ACHN (cell line): ENCODE measurements at regions not wholly inside any gene's neighbourhood (a gene's known extent, or its start where the extent isn't known, plus 50 kb on each side); places are given as distances from the start of the nearest gene placed in this dataset.
"Not testable (repeated sequence)": the region's sequence is repeated elsewhere in the genome, so short reads cannot be mapped to it uniquely, and the experiment has no call there.

ENCODE experiments used
- DNase-seq: peaks from one replicate; pipeline ENCODE4 v3.0.0-alpha.2; 2015
- in situ Hi-C: cut with HindIII; loops from 2 replicates; pipeline ENCODE4 v1.10.0; 2017; ENCODE audit warnings: low sequenced_read_pairs, low pct_ligation_motif_present, low pct_unique_long_range_greater_than_20kb

GRCh38 chr5:174459832-174460448 lies 264.4 kb upstream of the MSX2 start:
- DNase-seq = no peak
- in situ Hi-C loops = no loop called here

- no peak for DNase-seq
- in situ Hi-C loops = no loop called here
Observed at GRCh38 chr5:174462129-174462528, 262.3 kb upstream of the MSX2 start.

- in situ Hi-C loops = no loop called here
- no peak for DNase-seq
Observed at GRCh38 chr5:174464504-174465165, 259.7 kb upstream of the MSX2 start.

- DNase-seq, in situ Hi-C loops: not testable (repeated sequence)
Observed at GRCh38 chr5:174471528-174471927, 252.9 kb upstream of the MSX2 start.

GRCh38 chr5:174472956-174473355 lies 251.4 kb upstream of the MSX2 start:
- DNase-seq = no peak
- in situ Hi-C loops = no loop called here

GRCh38 chr5:174476001-174476400 lies 248.4 kb upstream of the MSX2 start:
- DNase-seq, in situ Hi-C loops: not testable (repeated sequence)

GRCh38 chr5:174479325-174479724 lies 245.1 kb upstream of the MSX2 start:
- in situ Hi-C loops = no loop called here
- DNase-seq = no peak

GRCh38 chr5:174481737-174482136 lies 242.6 kb upstream of the MSX2 start:
- in situ Hi-C loops = no loop called here
- no peak for DNase-seq

GRCh38 chr5:174482607-174483024 lies 241.8 kb upstream of the MSX2 start:
- no peak for DNase-seq
- in situ Hi-C loops = no loop called here

- in situ Hi-C loops = no loop called here
- DNase-seq = no peak
Observed at GRCh38 chr5:174483411-174483810, 241.0 kb upstream of the MSX2 start.

GRCh38 chr5:174489215-174489614 lies 235.2 kb upstream of the MSX2 start:
- no peak for DNase-seq
- in situ Hi-C loops = no loop called here

- no peak for DNase-seq
- in situ Hi-C loops = no loop called here
Observed at GRCh38 chr5:174489920-174490597, 234.3 kb upstream of the MSX2 start.

GRCh38 chr5:174490728-174491127 lies 233.7 kb upstream of the MSX2 start:
- in situ Hi-C loops = no loop called here
- no peak for DNase-seq

GRCh38 chr5:174491265-174491664 lies 233.1 kb upstream of the MSX2 start:
- no peak for DNase-seq
- in situ Hi-C loops = no loop called here

GRCh38 chr5:174491761-174492350 lies 232.5 kb upstream of the MSX2 start:
- in situ Hi-C loops = no loop called here
- DNase-seq = no peak

GRCh38 chr5:174493530-174493929 lies 230.9 kb upstream of the MSX2 start:
- in situ Hi-C loops = no loop called here
- no peak for DNase-seq

- DNase-seq, in situ Hi-C loops: not testable (repeated sequence)
Observed at GRCh38 chr5:174497939-174498338, 226.4 kb upstream of the MSX2 start.

GRCh38 chr5:174498575-174498974 lies 225.8 kb upstream of the MSX2 start:
- in situ Hi-C loops, DNase-seq: not testable (repeated sequence)

- DNase-seq = no peak
- in situ Hi-C loops = no loop called here
Observed at GRCh38 chr5:174500636-174501035, 223.7 kb upstream of the MSX2 start.
